ENCODE measurements at regions not wholly inside any gene's neighbourhood (a gene's known extent, or its start where the extent isn't known, plus 50 kb on each side); places are given as distances from the start of the nearest gene placed in this dataset.

- no peak for ATAC-seq
- Histone ChIP-seq H3K27me3 (no peaks in the 10 kb centered on the region), H3K4me3 (no peak overlapping the region), H3K4me1 (no peaks in the 10 kb centered on the region), H3K27ac (no peak overlapping the region), H3K36me3 (no peaks in the 10 kb centered on the region), H3K9me3 (peaks cover under 1% of the 10 kb centered on the region)
- intact Hi-C loops (cut with DNase I) = no loop called here
- TF ChIP-seq, protein P1, sequence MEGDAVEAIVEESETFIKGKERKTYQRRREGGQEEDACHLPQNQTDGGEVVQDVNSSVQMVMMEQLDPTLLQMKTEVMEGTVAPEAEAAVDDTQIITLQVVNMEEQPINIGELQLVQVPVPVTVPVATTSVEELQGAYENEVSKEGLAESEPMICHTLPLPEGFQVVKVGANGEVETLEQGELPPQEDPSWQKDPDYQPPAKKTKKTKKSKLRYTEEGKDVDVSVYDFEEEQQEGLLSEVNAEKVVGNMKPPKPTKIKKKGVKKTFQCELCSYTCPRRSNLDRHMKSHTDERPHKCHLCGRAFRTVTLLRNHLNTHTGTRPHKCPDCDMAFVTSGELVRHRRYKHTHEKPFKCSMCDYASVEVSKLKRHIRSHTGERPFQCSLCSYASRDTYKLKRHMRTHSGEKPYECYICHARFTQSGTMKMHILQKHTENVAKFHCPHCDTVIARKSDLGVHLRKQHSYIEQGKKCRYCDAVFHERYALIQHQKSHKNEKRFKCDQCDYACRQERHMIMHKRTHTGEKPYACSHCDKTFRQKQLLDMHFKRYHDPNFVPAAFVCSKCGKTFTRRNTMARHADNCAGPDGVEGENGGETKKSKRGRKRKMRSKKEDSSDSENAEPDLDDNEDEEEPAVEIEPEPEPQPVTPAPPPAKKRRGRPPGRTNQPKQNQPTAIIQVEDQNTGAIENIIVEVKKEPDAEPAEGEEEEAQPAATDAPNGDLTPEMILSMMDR (IDR thresholded peaks at IDR 0.05) = no peak
- DNase-seq = no peak
Measured at GRCh38 chr1:4210043-4210442, 310.0 kb upstream of the C1orf174 start.

- intact Hi-C loops (cut with DNase I) = no loop called here
- H3K4me3 ChIP-seq = no peak overlapping the region
- no peak overlapping the region for H3K27ac ChIP-seq
- no peaks in the 10 kb centered on the region for H3K4me1 ChIP-seq
- H3K9me3 ChIP-seq = no peaks in the 10 kb centered on the region
- ATAC-seq (no peak), DNase-seq (no peak)
- peaks cover 4% of the 10 kb centered on the region for H3K27me3 ChIP-seq
- TF ChIP-seq, protein P1 (IDR thresholded peaks at IDR 0.05) = no peak
- no peaks in the 10 kb centered on the region for H3K36me3 ChIP-seq
Measured at GRCh38 chr1:4212796-4213195, 312.7 kb upstream of the C1orf174 start.

- no peak for ATAC-seq
- TF ChIP-seq, protein P1 (IDR thresholded peaks at IDR 0.05) = no peak
- Histone ChIP-seq H3K27me3 (peaks cover 4% of the 10 kb centered on the region), H3K36me3 (no peaks in the 10 kb centered on the region), H3K9me3 (no peaks in the 10 kb centered on the region), H3K27ac (no peak overlapping the region), H3K4me1 (no peaks in the 10 kb centered on the region), H3K4me3 (no peak overlapping the region)
- DNase-seq = no peak
- intact Hi-C loops (cut with DNase I) = no loop called here
Measured at GRCh38 chr1:4213366-4213973, 313.4 kb upstream of the C1orf174 start.

GRCh38 chr1:4214826-4215225 is 314.8 kb upstream of the C1orf174 start:
- DNase-seq (no peak), ATAC-seq (no peak)
- Histone ChIP-seq H3K4me3 (no peak overlapping the region), H3K27me3 (peaks cover 4% of the 10 kb centered on the region), H3K9me3 (no peaks in the 10 kb centered on the region), H3K27ac (no peak overlapping the region), H3K4me1 (no peaks in the 10 kb centered on the region), H3K36me3 (no peaks in the 10 kb centered on the region)
- intact Hi-C loops (cut with DNase I) = no loop called here
- TF ChIP-seq, protein P1 (IDR thresholded peaks at IDR 0.05) = no peak

DNA sequence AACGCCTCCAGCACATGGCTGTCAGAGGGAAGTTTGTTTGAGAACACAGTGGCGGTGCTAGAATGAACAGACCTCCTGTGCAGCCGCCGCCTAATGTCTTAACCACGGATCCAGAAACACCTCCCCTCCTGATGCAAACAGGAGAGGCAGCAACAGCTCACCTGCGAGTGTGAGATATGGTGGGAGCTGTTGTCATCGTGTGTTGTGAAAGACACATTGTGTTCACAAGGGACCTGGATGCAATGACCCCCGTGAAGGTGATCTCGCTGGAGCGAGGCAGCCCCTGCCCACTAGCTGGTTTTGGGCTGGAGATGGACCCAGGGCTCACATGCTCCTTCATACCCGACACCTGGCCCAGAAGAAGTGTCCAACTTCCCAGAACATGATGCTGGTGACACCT is 315.3 kb upstream of the C1orf174 start:
- no peak for ATAC-seq
- DNase-seq = no peak
- Histone ChIP-seq H3K36me3 (no peaks in the 10 kb centered on the region), H3K4me3 (no peak overlapping the region), H3K27me3 (peaks cover 4% of the 10 kb centered on the region), H3K9me3 (no peaks in the 10 kb centered on the region), H3K27ac (no peak overlapping the region), H3K4me1 (no peaks in the 10 kb centered on the region)
- intact Hi-C loops (cut with DNase I) = no loop called here
- TF ChIP-seq, protein P1 (IDR thresholded peaks at IDR 0.05) = no peak

GRCh38 chr1:4216231-4216630 is 316.2 kb upstream of the C1orf174 start:
- no peak overlapping the region for H3K4me3 ChIP-seq
- intact Hi-C loops (cut with DNase I) = no loop called here
- DNase-seq (no peak), ATAC-seq (no peak)
- peaks cover 4% of the 10 kb centered on the region for H3K27me3 ChIP-seq
- H3K4me1 ChIP-seq = no peaks in the 10 kb centered on the region
- H3K36me3 ChIP-seq = no peaks in the 10 kb centered on the region
- H3K27ac ChIP-seq = no peak overlapping the region
- no peaks in the 10 kb centered on the region for H3K9me3 ChIP-seq
- TF ChIP-seq, protein P1 (IDR thresholded peaks at IDR 0.05) = no peak
